DMS153 treated with DMSO at 0.1 percent for 48 hours (cell line): ENCODE measurements at regions not wholly inside any gene's neighbourhood (a gene's known extent, or its start where the extent isn't known, plus 50 kb on each side); places are given as distances from the start of the nearest gene placed in this dataset.
"Not testable (repeated sequence)": the region's sequence is repeated elsewhere in the genome, so short reads cannot be mapped to it uniquely, and the experiment has no call there.

ENCODE experiments used
- DNase-seq: peaks from one replicate; lab custom pipeline; 2025; ENCODE audit not compliant: unreplicated experiment; lab: John Stamatoyannopoulos, UW

DNA sequence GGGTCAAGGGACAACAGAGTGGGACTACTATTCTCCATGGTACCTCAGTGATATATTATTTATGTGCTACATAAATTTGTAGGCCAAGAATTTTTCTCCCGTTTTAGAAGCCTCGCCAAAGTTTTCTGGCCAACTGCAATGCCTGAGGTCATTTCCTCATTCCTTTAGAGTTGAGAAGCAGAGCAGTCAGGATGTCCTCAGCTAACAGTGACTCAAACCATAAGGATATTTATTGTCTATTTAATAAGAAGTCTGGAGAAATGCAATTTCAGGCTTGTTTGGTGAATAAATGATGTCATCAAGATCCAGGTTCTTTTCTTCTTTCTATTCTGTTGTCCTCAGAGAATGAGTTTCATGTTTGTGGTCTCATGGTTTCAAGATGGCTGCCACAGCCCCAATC is 91.0 kb downstream of the ADCYAP1 start:
- DNase-seq: no peak

DNA sequence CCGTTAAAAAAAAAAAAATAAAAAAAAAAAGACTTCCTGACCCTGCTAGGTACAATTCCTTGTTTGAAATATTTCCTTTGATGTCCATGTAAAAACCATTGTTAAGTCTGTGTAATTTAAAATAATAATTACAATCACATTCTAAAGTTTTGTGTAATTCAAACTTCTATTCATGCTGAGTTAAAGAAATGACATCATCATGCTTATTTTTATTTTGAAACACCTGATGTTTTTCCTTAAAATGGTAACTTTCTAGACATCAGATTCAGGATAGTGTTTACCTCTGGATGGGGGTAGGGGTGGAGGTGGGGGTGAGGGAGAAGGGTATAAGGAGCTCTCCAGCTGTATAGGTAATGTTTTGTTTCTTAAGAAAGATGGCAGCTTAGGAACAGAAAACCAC is 92.8 kb downstream of the ADCYAP1 start:
- no peak for DNase-seq

DNA sequence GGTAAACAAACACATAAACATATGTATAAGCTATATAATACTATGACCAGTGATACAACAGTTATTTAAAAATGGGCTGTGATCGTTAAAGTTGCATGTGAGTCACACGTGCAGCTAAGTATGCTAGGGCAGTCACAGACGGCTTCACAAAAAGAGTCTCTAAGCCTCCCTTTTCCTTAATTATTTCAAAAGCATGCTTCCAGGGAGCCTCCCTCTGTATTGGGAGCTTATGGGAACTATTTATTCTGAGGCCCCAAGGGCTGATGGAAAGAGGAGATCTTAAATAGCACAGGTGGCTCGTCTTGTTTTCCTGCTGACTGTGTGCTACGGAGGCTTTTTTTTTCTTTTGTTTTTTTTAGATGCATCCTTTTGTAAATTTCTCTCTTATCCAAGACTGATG is 94.3 kb downstream of the ADCYAP1 start:
- DNase-seq: no peak

DNA sequence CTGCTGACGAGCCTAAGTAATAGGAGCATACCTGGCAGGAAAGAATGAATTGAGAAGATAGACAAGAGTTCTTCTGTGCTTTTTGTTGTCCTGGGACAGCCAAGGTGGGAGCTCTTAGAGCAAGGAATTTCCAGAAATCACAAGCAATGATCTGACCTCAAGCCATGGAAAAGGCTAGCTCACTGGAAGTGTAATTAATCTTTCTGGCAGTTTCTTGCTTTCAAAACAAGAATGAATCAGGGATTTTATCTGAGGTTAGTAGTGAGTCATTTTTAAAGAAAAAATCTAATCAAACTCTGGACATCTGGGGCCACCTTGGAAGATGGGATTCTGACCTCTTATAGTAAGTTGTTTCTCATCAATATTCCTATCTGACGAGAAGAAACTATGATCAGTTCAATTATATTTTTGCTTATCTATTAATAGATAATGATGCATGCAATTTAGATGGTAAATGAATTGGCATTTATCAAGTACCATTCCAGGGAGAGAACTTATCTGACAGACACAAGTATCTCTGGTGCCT is 98.0 kb downstream of the ADCYAP1 start:
- no peak for DNase-seq

DNA sequence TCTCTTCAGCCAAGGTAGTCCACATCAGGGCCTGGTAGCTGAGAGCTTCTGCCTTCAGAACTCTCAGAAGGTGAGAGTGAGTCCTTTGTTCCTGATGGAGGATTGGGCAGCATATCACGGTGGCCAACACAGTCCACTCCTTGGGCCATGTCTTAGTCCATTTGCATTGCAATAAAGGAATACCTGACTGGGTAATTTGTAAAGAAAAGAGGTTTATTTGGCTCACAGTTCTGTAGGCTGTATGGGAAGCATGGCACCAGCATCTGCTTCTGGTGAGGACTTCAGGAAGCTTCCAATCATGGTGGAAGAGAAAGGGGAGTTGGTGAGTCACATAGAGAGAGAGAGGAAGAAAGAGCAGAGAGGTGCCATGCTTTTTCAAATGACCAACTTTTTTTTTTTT is 98.8 kb downstream of the ADCYAP1 start:
- DNase-seq: no peak

DNA sequence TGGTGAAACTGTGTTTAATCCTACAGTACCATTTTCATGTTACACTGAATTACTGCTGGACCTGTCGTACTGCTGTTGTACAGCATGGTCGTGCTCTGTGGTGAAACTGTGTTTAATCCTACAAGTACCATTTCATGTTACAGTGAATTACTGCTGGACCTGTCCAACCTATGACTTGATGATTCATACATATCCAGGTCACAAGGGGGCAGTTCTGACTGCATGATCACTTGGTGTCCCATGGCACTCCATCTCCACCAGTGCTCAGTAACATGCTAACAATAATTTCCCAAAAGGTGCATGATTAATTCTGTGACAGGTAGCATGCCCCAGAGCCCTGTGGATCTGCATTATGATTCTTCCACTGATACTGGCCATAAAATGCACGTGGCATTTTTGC is 101.6 kb downstream of the ADCYAP1 start:
- DNase-seq: no peak

DNA sequence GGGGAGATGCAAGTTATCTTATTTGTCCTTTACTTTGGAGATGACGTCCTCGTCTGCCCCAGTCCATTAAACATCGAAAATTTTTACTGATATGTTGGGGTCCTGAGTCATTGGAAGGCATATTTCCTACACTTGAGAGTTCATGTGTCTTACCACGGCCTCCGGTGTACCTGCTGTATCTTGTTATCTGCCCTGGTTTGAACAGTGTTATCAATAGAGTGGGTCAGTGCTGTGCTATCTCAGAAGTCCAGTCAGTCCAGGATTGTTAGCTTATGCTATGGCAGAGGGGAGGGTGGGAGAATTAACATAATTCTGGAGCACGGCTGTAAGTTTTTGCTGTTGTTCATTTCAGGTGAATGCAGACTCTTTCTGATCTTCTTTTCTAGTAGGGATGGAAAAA is 102.3 kb downstream of the ADCYAP1 start:
- no peak for DNase-seq

DNA sequence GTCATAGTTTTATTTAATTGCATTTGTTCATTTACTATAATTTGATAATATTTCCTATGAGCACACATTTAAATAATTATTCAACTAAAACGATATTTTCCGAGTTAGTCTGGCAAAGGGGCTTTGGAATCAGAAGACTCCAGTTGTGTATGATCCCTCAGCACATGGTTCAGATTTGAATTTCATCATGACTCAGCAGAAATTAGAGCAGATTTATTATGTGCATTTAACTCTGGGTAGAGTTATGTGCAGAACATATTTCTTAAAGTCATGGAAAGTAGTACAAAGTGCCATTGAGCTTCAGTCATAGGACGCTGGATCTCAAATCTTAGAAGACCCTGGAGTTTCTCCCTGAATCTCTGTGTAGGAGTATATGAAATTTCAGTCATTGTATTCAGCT is 106.7 kb downstream of the ADCYAP1 start:
- DNase-seq: no peak

DNA sequence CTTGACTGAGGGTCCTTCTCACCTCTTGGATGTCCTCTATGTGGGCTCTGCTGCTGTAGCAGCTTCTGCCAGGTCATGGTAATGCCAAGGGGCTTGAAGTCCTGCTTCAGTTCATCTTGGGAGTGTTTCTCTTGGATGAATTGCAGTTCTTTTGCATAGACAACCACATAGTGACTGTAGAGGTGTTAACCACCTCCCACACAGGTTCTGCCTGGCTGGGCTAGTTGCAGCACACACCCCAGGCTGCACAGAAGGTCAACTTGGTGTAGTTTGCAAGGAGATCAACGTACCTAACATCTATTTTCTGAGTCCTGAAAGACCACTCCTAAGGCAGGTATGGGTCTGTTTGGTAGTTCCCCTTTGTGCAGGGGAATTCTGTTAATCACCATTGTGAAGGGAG is 108.1 kb downstream of the ADCYAP1 start:
- no peak for DNase-seq

DNA sequence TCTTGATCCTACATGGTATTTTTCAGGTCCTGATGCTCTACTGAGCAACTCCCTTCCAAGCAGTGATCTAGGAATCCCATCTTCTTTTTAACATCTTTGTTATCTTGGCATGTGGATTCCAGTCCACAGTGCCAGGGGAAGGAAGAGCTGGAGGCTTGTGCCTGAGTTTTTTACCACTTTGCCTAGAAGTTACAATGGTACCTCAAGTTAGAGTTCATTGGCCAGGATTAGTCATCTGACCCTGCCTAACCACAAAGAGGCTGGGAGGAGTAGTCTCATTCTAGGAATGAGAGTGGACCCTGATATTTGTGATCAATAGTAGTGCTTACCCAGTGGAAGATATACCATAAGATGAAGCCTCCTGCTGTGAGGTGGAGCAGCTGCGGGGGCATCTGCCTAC is 109.3 kb downstream of the ADCYAP1 start:
- DNase-seq: no peak

DNA sequence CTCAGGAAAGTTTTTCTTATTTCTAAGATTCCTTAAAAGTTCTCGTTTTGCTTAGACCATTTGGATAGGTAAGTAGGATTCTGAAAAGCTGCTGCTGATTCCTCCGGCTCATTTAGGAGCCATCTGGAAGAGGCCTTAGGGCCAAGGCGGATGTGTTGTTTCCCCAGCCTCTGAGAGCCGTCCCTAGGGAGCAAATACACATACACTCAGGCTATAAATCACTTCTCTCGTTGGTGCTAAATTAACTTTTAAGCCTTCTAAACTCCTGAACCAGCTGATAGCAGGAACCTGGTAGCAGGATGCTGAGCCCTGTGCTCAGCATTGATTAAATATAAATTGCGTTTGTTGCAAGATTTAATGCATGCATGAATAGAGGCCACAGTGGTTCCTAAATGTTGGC is 109.8 kb downstream of the ADCYAP1 start:
- DNase-seq: peak; percentile 27

DNA sequence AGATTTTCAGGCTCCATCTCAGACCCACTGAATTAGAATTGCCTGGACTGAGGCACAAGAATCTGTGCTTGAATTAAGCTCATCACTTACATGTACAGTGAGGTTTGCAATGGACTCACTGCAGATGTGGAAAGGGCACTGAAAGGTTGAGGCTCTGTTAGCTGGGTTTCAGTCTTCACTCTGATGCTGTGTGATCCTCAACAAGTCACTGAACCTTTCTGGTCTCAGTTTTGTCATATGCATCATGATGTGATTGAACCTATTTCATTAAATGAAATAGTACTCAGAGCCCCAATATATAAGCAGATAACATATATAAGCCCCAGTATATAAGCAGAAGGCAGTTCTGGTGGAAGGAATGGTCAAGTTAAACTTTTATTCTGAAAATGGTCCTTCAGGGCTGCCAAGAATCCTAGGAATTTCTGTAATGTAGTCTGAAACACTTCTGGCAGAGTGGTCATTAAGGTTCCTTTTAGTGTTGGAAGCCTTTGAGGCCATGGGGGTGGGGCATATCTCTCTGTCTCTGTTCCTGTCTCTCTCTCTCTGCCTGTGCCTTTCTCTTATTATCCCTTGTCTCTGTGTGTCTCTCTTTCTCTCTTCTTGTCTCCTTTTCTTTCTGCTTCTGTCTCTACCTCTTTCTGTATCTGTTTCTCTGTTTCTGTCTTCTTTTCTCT is 110.4 kb downstream of the ADCYAP1 start:
- no peak for DNase-seq

DNA sequence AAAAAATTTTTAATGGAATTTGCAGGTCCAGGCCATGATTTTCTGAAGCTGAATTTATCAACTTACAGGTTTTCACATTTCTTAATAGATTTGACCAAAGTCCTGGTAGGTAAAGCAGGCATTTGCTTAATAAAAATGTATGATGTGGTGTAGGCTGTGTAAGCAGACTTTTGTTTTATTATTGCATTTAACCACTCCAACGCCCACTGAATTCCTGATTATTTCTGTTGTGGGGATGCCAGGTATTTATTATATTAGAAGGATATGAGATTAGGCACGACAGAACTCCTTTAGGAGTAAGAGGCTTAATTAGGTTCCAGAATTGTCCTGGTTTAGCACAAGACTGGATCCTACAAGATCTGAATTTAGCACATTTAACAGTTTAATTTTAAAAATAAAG is 111.1 kb downstream of the ADCYAP1 start:
- DNase-seq: no peak

DNA sequence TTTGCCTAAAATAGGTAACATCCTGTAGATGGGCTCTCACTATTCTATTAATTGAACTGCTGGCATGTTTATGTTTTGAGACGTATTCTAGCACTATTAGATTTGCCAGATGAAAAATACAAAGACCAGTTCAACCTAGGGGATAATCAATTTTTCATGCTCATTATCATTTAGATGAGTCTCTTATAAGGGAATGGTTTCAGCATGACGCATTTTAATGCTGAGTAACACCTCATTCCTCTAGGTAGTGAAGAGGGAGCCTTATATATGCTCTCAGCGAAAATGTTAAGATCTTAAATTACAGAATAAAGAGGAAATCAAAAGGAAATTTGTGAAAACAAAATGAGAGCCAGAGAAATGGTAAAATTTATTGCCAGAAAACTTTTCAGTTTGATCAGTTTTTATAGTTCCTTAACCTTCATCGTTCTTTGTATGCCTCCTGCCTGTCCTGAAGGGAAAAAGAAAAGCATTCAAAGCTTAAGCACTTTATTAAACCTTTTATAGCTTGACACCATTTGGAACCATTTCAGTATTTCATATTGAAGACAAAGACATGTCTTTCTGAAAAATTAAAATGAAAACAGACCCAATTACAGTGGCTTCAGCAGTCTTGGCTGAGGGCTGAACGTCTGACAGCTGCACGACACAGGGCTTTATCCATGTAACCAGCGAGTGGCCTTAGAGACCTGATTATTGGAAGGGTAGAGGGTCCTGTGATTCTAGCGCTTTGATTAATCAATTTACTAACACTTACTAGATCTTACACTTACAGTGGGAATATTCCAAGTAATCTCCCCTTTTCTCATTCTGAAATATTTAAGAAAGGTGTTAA is 112.8 kb downstream of the ADCYAP1 start:
- no peak for DNase-seq

DNA sequence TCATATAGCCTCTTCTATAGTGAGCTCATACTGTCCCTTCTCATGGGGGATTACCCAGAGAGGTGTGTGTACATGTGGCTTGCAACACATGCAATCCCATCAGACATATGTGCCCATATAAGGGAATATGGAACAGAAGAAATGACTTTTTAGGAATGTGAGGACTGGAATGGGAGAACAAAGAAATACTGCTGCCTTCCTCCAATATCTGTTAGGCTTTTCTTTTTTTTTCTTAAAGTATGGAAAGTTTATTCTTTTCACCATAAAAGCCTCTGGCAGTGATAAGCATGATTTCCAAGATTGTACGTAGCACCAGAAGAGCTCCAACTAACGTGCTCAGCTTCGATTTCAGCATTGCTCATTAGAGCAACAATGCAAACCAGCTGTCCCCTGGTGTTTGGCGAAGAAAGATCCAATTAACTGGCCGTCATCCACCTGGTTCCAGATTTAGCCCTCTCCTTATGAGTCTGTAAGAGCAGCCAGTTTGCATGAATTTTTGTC is 113.6 kb downstream of the ADCYAP1 start:
- no peak for DNase-seq

DNA sequence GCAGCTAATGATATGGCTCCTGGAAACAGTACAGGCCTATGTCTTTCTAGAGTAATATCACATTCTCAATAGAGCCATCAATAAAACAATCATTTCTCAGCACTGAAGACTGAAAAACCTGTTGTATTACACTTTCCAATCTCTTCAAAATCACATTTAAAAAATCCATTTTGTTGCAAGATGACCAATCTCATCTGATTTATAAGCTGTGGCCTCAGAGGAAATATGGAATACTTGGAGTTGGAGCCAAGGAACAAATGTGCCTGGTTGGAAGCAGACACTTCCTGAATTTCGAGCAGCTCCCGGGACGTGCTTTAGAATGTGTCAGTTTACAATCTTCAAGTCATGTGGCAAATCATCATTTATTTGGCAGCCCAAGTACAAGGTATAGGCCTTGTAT is 114.5 kb downstream of the ADCYAP1 start:
- DNase-seq: no peak

DNA sequence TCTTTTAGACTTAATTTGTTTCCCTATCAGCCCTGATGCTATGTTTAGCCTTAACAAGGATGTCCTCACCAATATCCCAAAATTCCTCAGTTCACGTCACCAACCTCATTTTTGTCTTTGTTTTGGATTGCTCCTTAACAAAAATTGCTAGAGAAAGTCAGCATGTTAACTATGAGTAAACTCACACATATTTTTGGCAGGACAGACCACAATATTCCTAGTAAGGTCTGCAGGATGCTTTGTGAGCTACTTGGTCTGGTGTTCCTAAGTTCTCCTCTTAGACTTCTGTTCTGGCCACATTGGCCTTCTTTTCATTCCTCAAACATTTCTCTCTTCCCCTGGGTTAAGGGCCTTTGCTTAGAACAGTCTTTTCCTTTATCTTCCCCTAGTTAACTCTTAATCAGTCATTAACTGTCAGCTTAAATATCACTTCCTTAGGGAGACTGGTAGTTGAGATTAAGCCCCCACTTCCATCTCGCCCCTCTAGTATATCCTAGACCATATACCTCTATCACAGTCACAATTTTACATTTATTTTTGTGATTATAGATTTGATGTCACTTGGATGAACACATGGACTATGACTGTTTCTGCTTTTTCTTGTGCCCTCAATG is 116.2 kb downstream of the ADCYAP1 start:
- DNase-seq: no peak

DNA sequence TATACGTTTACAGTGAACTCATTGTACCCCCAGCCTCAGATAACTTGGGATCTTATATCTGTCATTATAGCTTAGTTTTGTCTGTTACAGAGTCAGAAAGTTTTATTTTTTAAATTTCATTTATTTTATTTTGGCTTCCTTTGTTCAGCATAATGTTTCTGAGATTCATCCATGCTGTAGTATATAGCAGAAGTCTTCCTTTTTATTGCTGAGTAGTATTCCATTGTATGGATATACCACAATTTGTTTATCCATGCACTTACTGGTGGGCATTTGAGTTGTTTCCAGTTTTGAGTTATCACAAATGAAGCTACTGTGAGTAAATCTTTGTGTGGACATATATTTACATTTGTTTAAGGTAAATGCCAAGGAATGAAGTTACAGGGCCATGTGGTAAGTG is 122.3 kb downstream of the ADCYAP1 start:
- DNase-seq: no peak

DNA sequence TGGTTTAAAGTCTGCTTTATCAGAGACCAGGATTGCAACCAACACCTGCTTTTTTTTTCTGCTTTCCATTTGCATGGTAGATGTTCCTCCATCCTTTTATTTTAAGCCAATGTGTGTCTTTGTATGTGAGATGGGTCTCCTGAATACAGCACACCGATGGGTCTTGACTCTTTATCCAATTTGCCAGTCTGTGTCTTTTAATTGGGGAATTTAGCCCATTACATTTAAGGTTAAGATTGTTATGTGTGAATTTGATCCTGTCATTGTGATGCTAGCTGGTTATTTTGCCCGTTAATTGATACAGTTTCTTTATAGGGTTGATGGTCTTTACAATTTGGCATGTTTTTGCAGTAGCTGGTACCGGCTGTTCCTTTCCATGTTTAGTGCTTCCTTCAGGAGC is 128.4 kb downstream of the ADCYAP1 start:
- DNase-seq: not testable (repeated sequence)

DNA sequence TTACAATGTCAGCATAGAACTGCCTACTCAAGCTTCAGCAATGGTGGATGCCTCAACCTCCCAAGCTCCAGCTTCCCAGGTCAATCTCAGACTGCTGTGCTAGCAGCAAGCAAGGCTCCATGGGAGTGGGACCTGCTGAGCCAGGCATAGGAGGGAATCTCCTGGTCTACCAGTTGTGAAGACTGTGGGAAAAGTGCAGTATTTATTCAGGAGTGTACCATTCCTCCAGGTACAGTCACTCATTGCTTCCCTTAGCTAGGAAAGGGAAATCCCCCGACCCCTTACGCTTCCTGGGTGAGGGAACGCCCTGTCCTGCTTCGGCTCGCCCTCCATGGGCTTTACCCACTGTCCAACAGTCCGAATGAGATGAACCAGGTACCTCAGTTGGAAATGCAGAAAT is 130.3 kb downstream of the ADCYAP1 start:
- no peak for DNase-seq

DNA sequence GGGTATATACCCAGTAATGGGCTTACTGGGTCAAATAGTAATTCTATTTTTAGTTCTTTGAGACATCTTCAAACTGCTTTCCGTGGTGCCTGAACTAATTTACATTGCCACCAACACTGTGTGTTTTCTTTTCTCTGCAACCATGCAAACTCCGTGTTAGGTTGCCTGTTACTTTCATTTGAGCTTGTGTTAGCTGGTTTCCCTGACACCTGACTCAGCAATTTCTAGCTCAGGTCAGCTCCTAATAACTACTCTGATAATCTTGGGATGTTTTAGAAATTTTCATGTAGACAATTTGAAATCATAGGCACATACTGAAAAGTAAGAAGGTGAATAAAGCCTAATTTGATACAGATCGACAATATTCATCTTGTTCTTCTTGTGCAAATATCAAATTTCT is 132.3 kb downstream of the ADCYAP1 start:
- no peak for DNase-seq

DNA sequence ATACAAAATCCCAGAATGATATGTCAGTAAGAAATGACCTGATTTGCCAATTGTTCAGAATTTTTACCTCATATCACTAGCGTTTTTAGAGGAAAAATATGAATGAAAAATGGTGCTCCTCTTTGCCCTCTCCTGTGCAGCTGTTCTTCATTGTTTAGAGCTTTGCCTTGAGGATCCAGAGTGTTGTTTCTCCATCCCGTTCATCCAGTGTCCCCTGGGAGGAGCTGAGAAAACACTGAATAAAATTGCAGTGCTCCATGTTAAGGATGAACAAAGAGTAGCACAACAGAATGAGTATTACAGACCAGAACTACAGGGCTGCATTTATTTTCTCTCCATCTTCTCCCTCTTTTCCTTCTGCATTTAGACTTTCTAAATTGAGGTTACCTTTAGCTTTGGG is 133.1 kb downstream of the ADCYAP1 start:
- no peak for DNase-seq
